ENCODE measurements at regions not wholly inside any gene's neighbourhood (a gene's known extent, or its start where the extent isn't known, plus 50 kb on each side); places are given as distances from the start of the nearest gene placed in this dataset.

- FAIRE-seq, result no peak
- no peak for DNase-seq (ENCODE audit: insufficient read length, low spot score)
Measured at GRCh38 chr1:235925016-235925415, 58.3 kb upstream of the LYST start.

GRCh38 chr1:235923466-235924021 is 56.8 kb upstream of the LYST start:
- DNase-seq (ENCODE audit: insufficient read length, low spot score) (no peak), FAIRE-seq (no peak)

GRCh38 chr1:235920596-235921375 is 54.1 kb upstream of the LYST start:
- FAIRE-seq, result no peak

GRCh38 chr1:235919833-235920441 is 53.2 kb upstream of the LYST start:
- no peak for DNase-seq (ENCODE audit: insufficient read length, low spot score)
- FAIRE-seq, result no peak

More at GRCh38 chr1:235920596-235921375, 54.1 kb upstream of the LYST start:
- no peak for DNase-seq (ENCODE audit: insufficient read length, low spot score)

- FAIRE-seq, result no peak
- no peak for DNase-seq (ENCODE audit: insufficient read length, low spot score)
Measured at GRCh38 chr1:235919127-235919832, 52.6 kb upstream of the LYST start.

- FAIRE-seq, result no peak
- DNase-seq (ENCODE audit: insufficient read length, low spot score), result no peak
Measured at GRCh38 chr1:235918465-235918864, 51.8 kb upstream of the LYST start.

GRCh38 chr1:235918032-235918431 is 51.3 kb upstream of the LYST start:
- DNase-seq (ENCODE audit: insufficient read length, low spot score) (no peak), FAIRE-seq (no peak)

- DNase-seq (ENCODE audit: insufficient read length, low spot score), result no peak
- peak; percentile 80 for FAIRE-seq
Measured at GRCh38 chr1:235917267-235917811, 50.6 kb upstream of the LYST start.

Data from GM19239 (cell line).